Osteocyte (in vitro differentiated cells): ENCODE measurements at regions not wholly inside any gene's neighbourhood (a gene's known extent, or its start where the extent isn't known, plus 50 kb on each side); places are given as distances from the start of the nearest gene placed in this dataset.

Experiments used
- DNase-seq: peaks from one replicate; pipeline ENCODE4 v3.0.0; 2021; ENCODE audit warnings: mixed read lengths; ENCODE audit not compliant: unreplicated experiment; ENCODE audit errors: extremely low spot score
- H3K27ac Mint-ChIP-seq: one replicate; pipeline ENCODE4 v1.8.0; 2021; ENCODE audit warnings: mild to moderate bottlenecking, mixed read lengths; ENCODE audit not compliant: unreplicated experiment
- H3K27me3 Mint-ChIP-seq: one replicate; pipeline ENCODE4 v1.8.0; 2021; ENCODE audit warnings: mixed read lengths; ENCODE audit not compliant: unreplicated experiment
- H3K36me3 Mint-ChIP-seq: one replicate; pipeline ENCODE4 v1.8.0; 2021; ENCODE audit warnings: mixed read lengths; ENCODE audit not compliant: unreplicated experiment
- H3K4me1 Mint-ChIP-seq: one replicate; pipeline ENCODE4 v1.8.0; 2021; ENCODE audit warnings: mixed read lengths; ENCODE audit not compliant: unreplicated experiment
- H3K4me3 Mint-ChIP-seq: one replicate; pipeline ENCODE4 v1.8.0; 2021; ENCODE audit warnings: mild to moderate bottlenecking, moderate library complexity, mixed read lengths; ENCODE audit not compliant: unreplicated experiment
- H3K9me3 Mint-ChIP-seq: one replicate; pipeline ENCODE4 v1.8.0; 2021; ENCODE audit warnings: mixed read lengths; ENCODE audit not compliant: unreplicated experiment
- TF ChIP-seq, protein P1 (sequence below): fragments of 200-600 bp; sonication (generic); IDR thresholded peaks from 2 replicates; pipeline ENCODE4 v1.5.0; 2021; ENCODE audit warnings: antibody characterized with exemption, mild to moderate bottlenecking, moderate library complexity

DNA sequence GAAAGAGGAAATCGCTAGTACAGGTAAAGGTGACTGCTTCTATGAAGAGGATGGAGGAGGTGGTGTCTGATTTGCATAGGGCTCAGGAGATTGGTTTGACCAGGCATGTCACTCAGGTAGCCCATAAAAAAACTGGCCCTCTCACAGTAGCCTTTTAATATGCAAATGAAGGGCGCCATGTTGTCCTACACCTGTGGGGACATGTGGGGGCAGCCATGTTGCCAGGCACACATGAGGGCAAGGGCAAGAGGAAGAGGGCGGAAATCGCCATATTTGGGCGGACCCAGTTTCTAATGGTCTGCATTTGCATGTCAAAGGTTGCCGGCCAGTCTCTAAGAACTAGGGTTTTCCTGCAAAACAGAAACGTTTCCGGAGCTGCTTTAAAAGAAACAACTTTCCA, 1330.6 kb downstream of the DSC3 start:
- DNase-seq = no peak
- TF ChIP-seq, protein P1, sequence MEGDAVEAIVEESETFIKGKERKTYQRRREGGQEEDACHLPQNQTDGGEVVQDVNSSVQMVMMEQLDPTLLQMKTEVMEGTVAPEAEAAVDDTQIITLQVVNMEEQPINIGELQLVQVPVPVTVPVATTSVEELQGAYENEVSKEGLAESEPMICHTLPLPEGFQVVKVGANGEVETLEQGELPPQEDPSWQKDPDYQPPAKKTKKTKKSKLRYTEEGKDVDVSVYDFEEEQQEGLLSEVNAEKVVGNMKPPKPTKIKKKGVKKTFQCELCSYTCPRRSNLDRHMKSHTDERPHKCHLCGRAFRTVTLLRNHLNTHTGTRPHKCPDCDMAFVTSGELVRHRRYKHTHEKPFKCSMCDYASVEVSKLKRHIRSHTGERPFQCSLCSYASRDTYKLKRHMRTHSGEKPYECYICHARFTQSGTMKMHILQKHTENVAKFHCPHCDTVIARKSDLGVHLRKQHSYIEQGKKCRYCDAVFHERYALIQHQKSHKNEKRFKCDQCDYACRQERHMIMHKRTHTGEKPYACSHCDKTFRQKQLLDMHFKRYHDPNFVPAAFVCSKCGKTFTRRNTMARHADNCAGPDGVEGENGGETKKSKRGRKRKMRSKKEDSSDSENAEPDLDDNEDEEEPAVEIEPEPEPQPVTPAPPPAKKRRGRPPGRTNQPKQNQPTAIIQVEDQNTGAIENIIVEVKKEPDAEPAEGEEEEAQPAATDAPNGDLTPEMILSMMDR = no peak
- peaks cover 6% of the 10 kb centered on the region for H3K9me3 Mint-ChIP-seq
- peaks cover 10% of the 10 kb centered on the region for H3K27me3 Mint-ChIP-seq
- H3K36me3 Mint-ChIP-seq = no peaks in the 10 kb centered on the region
- no peaks in the 10 kb centered on the region for H3K4me1 Mint-ChIP-seq
- no peak overlapping the region for H3K4me3 Mint-ChIP-seq
- no peak overlapping the region for H3K27ac Mint-ChIP-seq

GRCh38 chr18:29693334-29693733, 1349.2 kb downstream of the DSC3 start:
- Mint-ChIP-seq H3K27ac (no peak overlapping the region), H3K9me3 (no peaks in the 10 kb centered on the region), H3K27me3 (peaks cover 20% of the 10 kb centered on the region), H3K4me1 (no peaks in the 10 kb centered on the region), H3K4me3 (no peak overlapping the region), H3K36me3 (no peaks in the 10 kb centered on the region)
- TF ChIP-seq, protein P1 = no peak
- no peak for DNase-seq

DNA sequence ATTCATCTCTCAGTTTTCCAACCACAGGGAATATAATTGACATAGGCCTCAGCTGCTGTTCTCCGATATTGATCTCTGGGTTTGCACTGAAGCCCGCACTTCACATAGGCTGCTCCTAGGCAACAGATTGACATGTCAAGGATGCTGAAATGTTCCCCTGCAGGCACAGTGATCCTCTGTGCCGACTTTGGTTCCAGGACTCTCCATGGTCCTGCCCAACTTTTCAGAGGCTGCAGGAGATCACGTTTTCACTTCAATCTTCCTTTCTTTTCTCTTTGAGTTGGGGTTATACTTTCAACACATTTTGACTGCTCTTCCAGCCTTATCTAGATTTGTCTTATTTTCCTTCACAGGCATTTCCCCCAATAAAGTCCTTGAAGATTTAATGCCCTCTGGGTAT, 1361.0 kb downstream of the DSC3 start:
- DNase-seq = no peak
- Mint-ChIP-seq H3K27me3 (peaks cover 8% of the 10 kb centered on the region), H3K27ac (no peak overlapping the region), H3K4me1 (no peaks in the 10 kb centered on the region), H3K36me3 (no peaks in the 10 kb centered on the region), H3K9me3 (peaks cover 10% of the 10 kb centered on the region), H3K4me3 (no peak overlapping the region)
- TF ChIP-seq, protein P1 = no peak

- H3K4me1 Mint-ChIP-seq = no peaks in the 10 kb centered on the region
- H3K27me3 Mint-ChIP-seq = peaks cover 17% of the 10 kb centered on the region
- H3K27ac Mint-ChIP-seq = no peak overlapping the region
- no peaks in the 10 kb centered on the region for H3K36me3 Mint-ChIP-seq
- no peak overlapping the region for H3K4me3 Mint-ChIP-seq
- no peak for DNase-seq
- no peaks in the 10 kb centered on the region for H3K9me3 Mint-ChIP-seq
- TF ChIP-seq, protein P1 = no peak
Observed at GRCh38 chr18:29664278-29665036, 1378.1 kb downstream of the DSC3 start.

DNA sequence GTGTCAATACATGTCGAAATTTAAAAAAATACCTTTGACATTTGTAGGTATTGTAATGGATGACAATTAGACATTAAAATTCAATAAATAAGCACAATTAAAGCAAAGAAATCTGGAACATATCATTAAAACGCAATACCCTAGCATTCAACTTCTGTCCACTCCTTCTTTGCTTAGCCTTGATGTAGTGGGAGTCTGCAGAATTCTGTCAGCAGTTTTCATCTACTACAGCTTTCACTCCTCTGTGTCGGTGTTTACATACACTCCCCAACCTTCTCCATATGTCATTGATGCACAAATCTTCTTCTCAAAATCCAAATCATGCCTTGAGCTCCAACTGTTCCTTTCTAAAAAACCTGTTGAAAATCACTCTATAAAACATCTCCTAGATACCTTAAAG, 1380.6 kb downstream of the DSC3 start:
- peaks cover 20% of the 10 kb centered on the region for H3K27me3 Mint-ChIP-seq
- no peak overlapping the region for H3K4me3 Mint-ChIP-seq
- no peaks in the 10 kb centered on the region for H3K9me3 Mint-ChIP-seq
- no peaks in the 10 kb centered on the region for H3K36me3 Mint-ChIP-seq
- TF ChIP-seq, protein P1 = no peak
- DNase-seq = no peak
- H3K4me1 Mint-ChIP-seq = no peaks in the 10 kb centered on the region
- no peak overlapping the region for H3K27ac Mint-ChIP-seq
